ENCODE measurements at regions not wholly inside any gene's neighbourhood (a gene's known extent, or its start where the extent isn't known, plus 50 kb on each side); places are given as distances from the start of the nearest gene placed in this dataset.

- no peak overlapping the region for H3K27ac ChIP-seq (ENCODE audit: low read depth in 2 of 2, low read length in 2 of 2)
- H3K27me3 ChIP-seq (ENCODE audit: control insufficient read depth, insufficient read depth, low read length) = no peaks in the 10 kb centered on the region
- TF ChIP-seq CTCF (IDR thresholded peaks at IDR 0.05; ENCODE audit: borderline replicate concordance, extremely low read depth, insufficient read depth) = no peak
- H3K9me3 ChIP-seq (ENCODE audit: control insufficient read depth in 2 of 3, insufficient read depth in 1 of 3, low read length in 3 of 3) = no peaks in the 10 kb centered on the region
- DNase-seq = no peak
- no peak overlapping the region for H3K9ac ChIP-seq (ENCODE audit: low read length in 3 of 3)
- H3K4me3 ChIP-seq (ENCODE audit: low read length in 3 of 3) = no peak overlapping the region
- no peaks in the 10 kb centered on the region for H3K36me3 ChIP-seq (ENCODE audit: control insufficient read depth in 2 of 3, insufficient read depth in 3 of 3, low read length in 3 of 3)
- FAIRE-seq = no peak
- peaks cover 0 to 3% (median 0%) of the 10 kb centered on the region in 3 donors for H3K4me1 ChIP-seq (ENCODE audit: control insufficient read depth in 2 of 3, insufficient read depth in 2 of 3, low read depth in 1 of 3, low read length in 3 of 3)
- intact Hi-C loops (cut with DNase I) = no loop called here
These were observed 113.2 kb upstream of the CD93 start for GRCh38 chr20:23199356-23199755.

GRCh38 chr20:23198815-23199214 is 112.7 kb upstream of the CD93 start:
- Histone ChIP-seq H3K36me3 (ENCODE audit: control insufficient read depth in 2 of 3, insufficient read depth in 3 of 3, low read length in 3 of 3) (no peaks in the 10 kb centered on the region), H3K27me3 (ENCODE audit: control insufficient read depth, insufficient read depth, low read length) (no peaks in the 10 kb centered on the region), H3K4me3 (ENCODE audit: low read length in 3 of 3) (no peak overlapping the region), H3K9ac (ENCODE audit: low read length in 3 of 3) (no peak overlapping the region), H3K4me1 (ENCODE audit: control insufficient read depth in 2 of 3, insufficient read depth in 2 of 3, low read depth in 1 of 3, low read length in 3 of 3) (peaks cover 0 to 3% (median 0%) of the 10 kb centered on the region in 3 donors), H3K9me3 (ENCODE audit: control insufficient read depth in 2 of 3, insufficient read depth in 1 of 3, low read length in 3 of 3) (no peaks in the 10 kb centered on the region), H3K27ac (ENCODE audit: low read depth in 2 of 2, low read length in 2 of 2) (no peak overlapping the region)
- intact Hi-C loops (cut with DNase I) = no loop called here
- FAIRE-seq (no peak), DNase-seq (no peak)
- TF ChIP-seq CTCF (IDR thresholded peaks at IDR 0.05; ENCODE audit: borderline replicate concordance, extremely low read depth, insufficient read depth) = no peak

- no peak overlapping the region for H3K27ac ChIP-seq (ENCODE audit: low read depth in 2 of 2, low read length in 2 of 2)
- H3K27me3 ChIP-seq (ENCODE audit: control insufficient read depth, insufficient read depth, low read length) = no peaks in the 10 kb centered on the region
- DNase-seq (no peak), FAIRE-seq (no peak)
- no peaks in the 10 kb centered on the region for H3K36me3 ChIP-seq (ENCODE audit: control insufficient read depth in 2 of 3, insufficient read depth in 3 of 3, low read length in 3 of 3)
- H3K9me3 ChIP-seq (ENCODE audit: control insufficient read depth in 2 of 3, insufficient read depth in 1 of 3, low read length in 3 of 3) = no peaks in the 10 kb centered on the region
- peaks cover 0 to 3% (median 0%) of the 10 kb centered on the region in 3 donors for H3K4me1 ChIP-seq (ENCODE audit: control insufficient read depth in 2 of 3, insufficient read depth in 2 of 3, low read depth in 1 of 3, low read length in 3 of 3)
- H3K9ac ChIP-seq (ENCODE audit: low read length in 3 of 3) = no peak overlapping the region
- intact Hi-C loops (cut with DNase I) = no loop called here
- no peak overlapping the region for H3K4me3 ChIP-seq (ENCODE audit: low read length in 3 of 3)
- no peak for TF ChIP-seq CTCF (IDR thresholded peaks at IDR 0.05; ENCODE audit: borderline replicate concordance, extremely low read depth, insufficient read depth)
These were observed 111.7 kb upstream of the CD93 start for GRCh38 chr20:23197836-23198235.

GRCh38 chr20:23195636-23196035 is 109.5 kb upstream of the CD93 start:
- no peak for FAIRE-seq
- no peaks in the 10 kb centered on the region for H3K36me3 ChIP-seq (ENCODE audit: control insufficient read depth in 2 of 3, insufficient read depth in 3 of 3, low read length in 3 of 3)

More at GRCh38 chr20:23195636-23196035, 109.5 kb upstream of the CD93 start:
- H3K27me3 ChIP-seq (ENCODE audit: control insufficient read depth, insufficient read depth, low read length) = no peaks in the 10 kb centered on the region
- DNase-seq = no peak
- no peak for TF ChIP-seq CTCF (IDR thresholded peaks at IDR 0.05; ENCODE audit: borderline replicate concordance, extremely low read depth, insufficient read depth)
- no peak overlapping the region for H3K27ac ChIP-seq (ENCODE audit: low read depth in 2 of 2, low read length in 2 of 2)
- intact Hi-C loops (cut with DNase I) = no loop called here
- H3K9ac ChIP-seq (ENCODE audit: low read length in 3 of 3) = no peak overlapping the region
- no peak overlapping the region for H3K4me3 ChIP-seq (ENCODE audit: low read length in 3 of 3)
- H3K9me3 ChIP-seq (ENCODE audit: control insufficient read depth in 2 of 3, insufficient read depth in 1 of 3, low read length in 3 of 3) = no peaks in the 10 kb centered on the region
- H3K4me1 ChIP-seq (ENCODE audit: control insufficient read depth in 2 of 3, insufficient read depth in 2 of 3, low read depth in 1 of 3, low read length in 3 of 3) = peaks cover 0 to 2% (median 0%) of the 10 kb centered on the region in 3 donors

All from kidney (tissue), 13 donors.